ENCODE measurements at regions not wholly inside any gene's neighbourhood (a gene's known extent, or its start where the extent isn't known, plus 50 kb on each side); places are given as distances from the start of the nearest gene placed in this dataset.

- H3K27ac ChIP-seq (ENCODE audit: low read length): no peak overlapping the region
- no peaks in the 10 kb centered on the region for H3K36me3 ChIP-seq (ENCODE audit: control insufficient read depth, low read depth, low read length)
- H3K4me1 ChIP-seq (ENCODE audit: control insufficient read depth, low read depth, low read length): no peaks in the 10 kb centered on the region
- H3K27me3 ChIP-seq (ENCODE audit: control insufficient read depth, insufficient read depth, low read length): no peaks in the 10 kb centered on the region
- H3K9ac ChIP-seq (ENCODE audit: low read length): no peak overlapping the region
- no peak overlapping the region for H3K4me3 ChIP-seq (ENCODE audit: low read length)
- H3K9me3 ChIP-seq (ENCODE audit: control insufficient read depth, low read depth, low read length): no peaks in the 10 kb centered on the region
These were observed 185.5 kb upstream of the NBEA start for GRCh38 chr13:34756572-34756971.

GRCh38 chr13:34757441-34757840 is 184.6 kb upstream of the NBEA start:
- no peak overlapping the region for H3K4me3 ChIP-seq (ENCODE audit: low read length)
- no peaks in the 10 kb centered on the region for H3K36me3 ChIP-seq (ENCODE audit: control insufficient read depth, low read depth, low read length)
- H3K4me1 ChIP-seq (ENCODE audit: control insufficient read depth, low read depth, low read length): no peaks in the 10 kb centered on the region
- H3K27me3 ChIP-seq (ENCODE audit: control insufficient read depth, insufficient read depth, low read length): no peaks in the 10 kb centered on the region
- no peak overlapping the region for H3K27ac ChIP-seq (ENCODE audit: low read length)
- H3K9me3 ChIP-seq (ENCODE audit: control insufficient read depth, low read depth, low read length): no peaks in the 10 kb centered on the region
- no peak overlapping the region for H3K9ac ChIP-seq (ENCODE audit: low read length)

- no peak overlapping the region for H3K9ac ChIP-seq (ENCODE audit: low read length)
- H3K27ac ChIP-seq (ENCODE audit: low read length): no peak overlapping the region
- no peaks in the 10 kb centered on the region for H3K9me3 ChIP-seq (ENCODE audit: control insufficient read depth, low read depth, low read length)
- no peak overlapping the region for H3K4me3 ChIP-seq (ENCODE audit: low read length)
- no peaks in the 10 kb centered on the region for H3K4me1 ChIP-seq (ENCODE audit: control insufficient read depth, low read depth, low read length)
- H3K27me3 ChIP-seq (ENCODE audit: control insufficient read depth, insufficient read depth, low read length): no peaks in the 10 kb centered on the region
- H3K36me3 ChIP-seq (ENCODE audit: control insufficient read depth, low read depth, low read length): no peaks in the 10 kb centered on the region
These were observed 183.4 kb upstream of the NBEA start for GRCh38 chr13:34758628-34759027.

- Histone ChIP-seq H3K36me3 (ENCODE audit: control insufficient read depth, low read depth, low read length) (no peaks in the 10 kb centered on the region), H3K9ac (ENCODE audit: low read length) (no peak overlapping the region), H3K9me3 (ENCODE audit: control insufficient read depth, low read depth, low read length) (peaks cover 7% of the 10 kb centered on the region), H3K27ac (ENCODE audit: low read length) (no peak overlapping the region), H3K4me3 (ENCODE audit: low read length) (no peak overlapping the region), H3K27me3 (ENCODE audit: control insufficient read depth, insufficient read depth, low read length) (no peaks in the 10 kb centered on the region), H3K4me1 (ENCODE audit: control insufficient read depth, low read depth, low read length) (no peaks in the 10 kb centered on the region)
These were observed 179.8 kb upstream of the NBEA start for GRCh38 chr13:34762312-34762711.

- Histone ChIP-seq H3K4me1 (ENCODE audit: control insufficient read depth, low read depth, low read length) (no peaks in the 10 kb centered on the region), H3K27ac (ENCODE audit: low read length) (no peak overlapping the region), H3K36me3 (ENCODE audit: control insufficient read depth, low read depth, low read length) (no peaks in the 10 kb centered on the region), H3K27me3 (ENCODE audit: control insufficient read depth, insufficient read depth, low read length) (no peaks in the 10 kb centered on the region), H3K9me3 (ENCODE audit: control insufficient read depth, low read depth, low read length) (peaks cover 7% of the 10 kb centered on the region), H3K4me3 (ENCODE audit: low read length) (no peak overlapping the region), H3K9ac (ENCODE audit: low read length) (no peak overlapping the region)
These were observed 177.8 kb upstream of the NBEA start for GRCh38 chr13:34764246-34764645.

- H3K36me3 ChIP-seq (ENCODE audit: control insufficient read depth, low read depth, low read length): no peaks in the 10 kb centered on the region
- no peak overlapping the region for H3K9ac ChIP-seq (ENCODE audit: low read length)
- H3K27ac ChIP-seq (ENCODE audit: low read length): no peak overlapping the region
- H3K9me3 ChIP-seq (ENCODE audit: control insufficient read depth, low read depth, low read length): peaks cover 7% of the 10 kb centered on the region
- H3K4me3 ChIP-seq (ENCODE audit: low read length): no peak overlapping the region
- H3K27me3 ChIP-seq (ENCODE audit: control insufficient read depth, insufficient read depth, low read length): no peaks in the 10 kb centered on the region
- H3K4me1 ChIP-seq (ENCODE audit: control insufficient read depth, low read depth, low read length): no peaks in the 10 kb centered on the region
These were observed 176.5 kb upstream of the NBEA start for GRCh38 chr13:34765446-34766180.

GRCh38 chr13:34767778-34768177 is 174.3 kb upstream of the NBEA start:
- H3K27me3 ChIP-seq (ENCODE audit: control insufficient read depth, insufficient read depth, low read length): no peaks in the 10 kb centered on the region
- no peak overlapping the region for H3K9ac ChIP-seq (ENCODE audit: low read length)
- peaks cover 7% of the 10 kb centered on the region for H3K9me3 ChIP-seq (ENCODE audit: control insufficient read depth, low read depth, low read length)
- no peak overlapping the region for H3K27ac ChIP-seq (ENCODE audit: low read length)
- no peaks in the 10 kb centered on the region for H3K4me1 ChIP-seq (ENCODE audit: control insufficient read depth, low read depth, low read length)
- no peak overlapping the region for H3K4me3 ChIP-seq (ENCODE audit: low read length)
- H3K36me3 ChIP-seq (ENCODE audit: control insufficient read depth, low read depth, low read length): no peaks in the 10 kb centered on the region

- H3K9ac ChIP-seq (ENCODE audit: low read length): no peak overlapping the region
- H3K27ac ChIP-seq (ENCODE audit: low read length): no peak overlapping the region
- H3K4me1 ChIP-seq (ENCODE audit: control insufficient read depth, low read depth, low read length): peaks cover 11% of the 10 kb centered on the region
- no peaks in the 10 kb centered on the region for H3K9me3 ChIP-seq (ENCODE audit: control insufficient read depth, low read depth, low read length)
- H3K27me3 ChIP-seq (ENCODE audit: control insufficient read depth, insufficient read depth, low read length): no peaks in the 10 kb centered on the region
- H3K36me3 ChIP-seq (ENCODE audit: control insufficient read depth, low read depth, low read length): no peaks in the 10 kb centered on the region
- H3K4me3 ChIP-seq (ENCODE audit: low read length): no peak overlapping the region
These were observed 169.9 kb upstream of the NBEA start for GRCh38 chr13:34772206-34772605.

GRCh38 chr13:34772881-34773280 is 169.2 kb upstream of the NBEA start:
- no peak overlapping the region for H3K9ac ChIP-seq (ENCODE audit: low read length)
- H3K4me1 ChIP-seq (ENCODE audit: control insufficient read depth, low read depth, low read length): peaks cover 15% of the 10 kb centered on the region
- no peaks in the 10 kb centered on the region for H3K9me3 ChIP-seq (ENCODE audit: control insufficient read depth, low read depth, low read length)
- H3K27me3 ChIP-seq (ENCODE audit: control insufficient read depth, insufficient read depth, low read length): no peaks in the 10 kb centered on the region
- no peaks in the 10 kb centered on the region for H3K36me3 ChIP-seq (ENCODE audit: control insufficient read depth, low read depth, low read length)
- no peak overlapping the region for H3K4me3 ChIP-seq (ENCODE audit: low read length)
- H3K27ac ChIP-seq (ENCODE audit: low read length): no peak overlapping the region

- H3K36me3 ChIP-seq (ENCODE audit: control insufficient read depth, low read depth, low read length): no peaks in the 10 kb centered on the region
- H3K27ac ChIP-seq (ENCODE audit: low read length): no peak overlapping the region
These were observed 165.6 kb upstream of the NBEA start for GRCh38 chr13:34776390-34776981.

GRCh38 chr13:34777089-34777913 is 164.8 kb upstream of the NBEA start:
- peaks cover 15% of the 10 kb centered on the region for H3K4me1 ChIP-seq (ENCODE audit: control insufficient read depth, low read depth, low read length)
- H3K4me3 ChIP-seq (ENCODE audit: low read length): no peak overlapping the region
- H3K9me3 ChIP-seq (ENCODE audit: control insufficient read depth, low read depth, low read length): no peaks in the 10 kb centered on the region
- H3K27me3 ChIP-seq (ENCODE audit: control insufficient read depth, insufficient read depth, low read length): no peaks in the 10 kb centered on the region
- no peaks in the 10 kb centered on the region for H3K36me3 ChIP-seq (ENCODE audit: control insufficient read depth, low read depth, low read length)
- H3K27ac ChIP-seq (ENCODE audit: low read length): no peak overlapping the region
- H3K9ac ChIP-seq (ENCODE audit: low read length): no peak overlapping the region

More at GRCh38 chr13:34776390-34776981, 165.6 kb upstream of the NBEA start:
- Histone ChIP-seq H3K27me3 (ENCODE audit: control insufficient read depth, insufficient read depth, low read length) (no peaks in the 10 kb centered on the region), H3K4me3 (ENCODE audit: low read length) (no peak overlapping the region), H3K9ac (ENCODE audit: low read length) (no peak overlapping the region), H3K4me1 (ENCODE audit: control insufficient read depth, low read depth, low read length) (peaks cover 15% of the 10 kb centered on the region), H3K9me3 (ENCODE audit: control insufficient read depth, low read depth, low read length) (no peaks in the 10 kb centered on the region)

Data from iPS-18a (cell line).